HCT116 (cell line): ENCODE measurements at regions not wholly inside any gene's neighbourhood (a gene's known extent, or its start where the extent isn't known, plus 50 kb on each side); places are given as distances from the start of the nearest gene placed in this dataset.

Experiments used
- ATAC-seq: fragments of 200-7000 bp; cut with Tn5 transposase; 2 replicates; pipeline ENCODE4 v1.9.1; 2020; ENCODE audit warnings: mild to moderate bottlenecking, moderate library complexity
- BruUV-seq: library from RNA; stranded (reverse); fragments of 400-500 nt; replicated peaks from 2 replicates; lab custom pipeline; 2021; lab: Mats Ljungman, UMichigan
- CTCF ChIA-PET: fragments of 300-600 bp; sonication (Branson Sonifier 250); formaldehyde crosslinking; loops from one replicate; lab custom pipeline; 2021; ENCODE audit warnings: antibody characterized with exemption; lab: Charles Lee
- POLR2A ChIA-PET: fragments of 300-600, 350-600 bp; sonication (Branson Sonifier 250); formaldehyde crosslinking; loops from one replicate; lab custom pipeline; 2021; ENCODE audit warnings: antibody characterized with exemption; lab: Charles Lee
- RAD21 ChIA-PET, 2 experiments: fragments of 300-600 bp; sonication (Branson Sonifier 250); formaldehyde crosslinking; loops; one replicate each; lab custom pipeline; 2023; ENCODE audit warnings: low total read pairs in 2 of 2; ENCODE audit not compliant: uncharacterized antibody in 2 of 2, unreplicated experiment in 2 of 2, low non-redundant PET in 1 of 2; lab: Charles Lee
- DNase-seq: peaks from one replicate; pipeline ENCODE4 v3.0.0-alpha.2; 2010; ENCODE audit warnings: low read depth, low spot score
- H2AFZ ChIP-seq: fragments of 200-600 bp; shearing (Covaris generic), sonication (generic); 2 replicates; pipeline ENCODE4 v1.6.1; 2017; ENCODE audit warnings: low read depth, mixed run types, mixed read lengths, antibody characterized with exemption, low read length; ENCODE audit not compliant: poor library complexity, severe bottlenecking
- H3K27ac ChIP-seq: 2 replicates; pipeline ENCODE4 v1.5.1; 2012; ENCODE audit warnings: low read depth, low read length
- H3K27me3 ChIP-seq: fragments of 200-600 bp; sonication (generic); 2 replicates; pipeline ENCODE4 v1.6.1; 2016; ENCODE audit warnings: mixed run types, low read length, mixed read lengths; ENCODE audit not compliant: insufficient read depth
- H3K36me3 ChIP-seq, 2 experiments: fragments of 200-500 bp in 1 of 2; fragments of 200-600 bp in 1 of 2; sonication (Bioruptor generic) in 1 of 2; sonication (generic) in 1 of 2; 2 replicates each; pipeline versions ENCODE4 v1.5.1 to v1.6.1; 2014 to 2016; ENCODE audit warnings: low read length in 2 of 2, inconsistent platforms in 1 of 2, mixed read lengths in 1 of 2, mixed run types in 1 of 2; ENCODE audit not compliant: insufficient read depth in 2 of 2, control insufficient read depth in 1 of 2
- H3K4me1 ChIP-seq, 2 experiments: fragments of 200-600 bp in 1 of 2; sonication (generic) in 1 of 2; 2 replicates each; pipeline versions ENCODE4 v1.5.1 to v1.6.1; 2012 to 2017; ENCODE audit warnings: low read length in 2 of 2, inconsistent platforms in 1 of 2, mild to moderate bottlenecking in 1 of 2, mixed read lengths in 1 of 2, mixed run types in 1 of 2, moderate library complexity in 1 of 2; ENCODE audit not compliant: insufficient read depth in 2 of 2, control insufficient read depth in 1 of 2
- H3K4me2 ChIP-seq: fragments of 200-600 bp; sonication (generic); 2 replicates; pipeline ENCODE4 v1.6.1; 2017; ENCODE audit warnings: mixed run types, low read length, mixed read lengths
- H3K4me3 ChIP-seq, 2 experiments: fragments of 200-600 bp in 1 of 2; sonication (generic) in 1 of 2; replicated peaks in 1 of 2; 2 replicates each; pipeline ENCODE4 v1.5.1; 2011 to 2016; ENCODE audit warnings: low read length in 2 of 2, control low read depth in 1 of 2, low read depth in 1 of 2, mild to moderate bottlenecking in 1 of 2, mixed read lengths in 1 of 2, mixed run types in 1 of 2
- H3K79me2 ChIP-seq: fragments of 200-600 bp; sonication (generic); 2 replicates; pipeline ENCODE4 v1.6.1; 2017; ENCODE audit warnings: mild to moderate bottlenecking, mixed run types, low read length, moderate library complexity, mixed read lengths; ENCODE audit not compliant: insufficient read depth
- H3K9ac ChIP-seq: fragments of 200-600 bp; sonication (generic); 2 replicates; pipeline ENCODE4 v1.6.1; 2016; ENCODE audit warnings: low read length, mixed read lengths
- H3K9me2 ChIP-seq: fragments of 200-600 bp; sonication (generic), shearing (Covaris generic); 2 replicates; pipeline ENCODE4 v1.6.1; 2017; ENCODE audit warnings: mixed run types, mild to moderate bottlenecking, moderate library complexity; ENCODE audit not compliant: insufficient read depth
- H3K9me3 ChIP-seq, 2 experiments: fragments of 200-500 bp in 1 of 2; fragments of 200-600 bp in 1 of 2; sonication (Bioruptor generic) in 1 of 2; sonication (generic) in 1 of 2; 2 replicates each; pipeline ENCODE4 v1.6.1; 2014 to 2017; ENCODE audit warnings: low read length in 2 of 2, mixed read lengths in 2 of 2, inconsistent platforms in 1 of 2, low read depth in 1 of 2, mild to moderate bottlenecking in 1 of 2, mixed run types in 1 of 2, moderate library complexity in 1 of 2; ENCODE audit not compliant: control insufficient read depth in 1 of 2, insufficient read depth in 1 of 2
- H4K20me1 ChIP-seq: fragments of 200-600 bp; sonication (generic), shearing (Covaris generic); 2 replicates; pipeline ENCODE4 v1.6.1; 2017; ENCODE audit warnings: mixed run types, mild to moderate bottlenecking, moderate library complexity; ENCODE audit not compliant: insufficient read depth
- ATF3 ChIP-seq: IDR thresholded peaks from 2 replicates; pipeline ENCODE4 v1.6.1; 2012
- CEBPB ChIP-seq: IDR thresholded peaks from 2 replicates; pipeline ENCODE4 v1.6.1; 2012; ENCODE audit warnings: low read depth
- CTCF ChIP-seq, 3 experiments: fragments of 200-600 bp in 1 of 3; sonication (generic) in 1 of 3; IDR thresholded peaks in 2 of 3; conservative IDR thresholded peaks in 1 of 3; 2 replicates each; pipeline ENCODE4 v1.5.1; 2012 to 2017; ENCODE audit warnings: low read depth in 2 of 3, low read length in 2 of 3, antibody characterized with exemption in 1 of 3, borderline replicate concordance in 1 of 3, control low read depth in 1 of 3, mild to moderate bottlenecking in 1 of 3, mixed read lengths in 1 of 3, mixed run types in 1 of 3, moderate library complexity in 1 of 3; ENCODE audit not compliant: insufficient read depth in 1 of 3
- EGR1 ChIP-seq: IDR thresholded peaks from 2 replicates; pipeline ENCODE4 v1.6.1; 2012; ENCODE audit warnings: low read depth
- ELF1 ChIP-seq: IDR thresholded peaks from 2 replicates; pipeline ENCODE4 v1.6.1; 2012; ENCODE audit warnings: low read depth, borderline replicate concordance
- JUND ChIP-seq: IDR thresholded peaks from 2 replicates; pipeline ENCODE4 v1.6.1; 2012
- REST ChIP-seq: IDR thresholded peaks from 2 replicates; pipeline ENCODE4 v1.6.1; 2012; ENCODE audit warnings: low read depth
- SP1 ChIP-seq: IDR thresholded peaks from 2 replicates; pipeline ENCODE4 v1.6.1; 2012; ENCODE audit warnings: low read depth
- SRF ChIP-seq: IDR thresholded peaks from 2 replicates; pipeline ENCODE4 v1.6.1; 2012; ENCODE audit warnings: low read depth
- TCF7L2 ChIP-seq: IDR thresholded peaks from 2 replicates; pipeline ENCODE4 v1.7.0; 2011; ENCODE audit warnings: borderline replicate concordance, inconsistent platforms; ENCODE audit not compliant: insufficient read depth, insufficient read length; ENCODE audit errors: extremely low read depth
- YY1 ChIP-seq: IDR thresholded peaks from 2 replicates; pipeline ENCODE4 v1.6.1; 2011; ENCODE audit warnings: low read length, low read depth, moderate library complexity, mild to moderate bottlenecking; ENCODE audit not compliant: insufficient replicate concordance; ENCODE audit errors: extremely low read depth
- ZBTB33 ChIP-seq: IDR thresholded peaks from 2 replicates; pipeline ENCODE4 v1.6.1; 2011; ENCODE audit warnings: mild to moderate bottlenecking, low read length, moderate library complexity; ENCODE audit not compliant: insufficient replicate concordance; ENCODE audit errors: extremely low read depth
- ZFX ChIP-seq: fragments of 450-650 bp; IDR thresholded peaks from 2 replicates; pipeline ENCODE4 v1.6.1; 2017
- intact Hi-C: fragments of 100-400 bp; cut with micrococcal nuclease; formaldehyde crosslinking; loops from 2 replicates; pipeline ENCODE4 v1.10.0; 2022

GRCh38 chr5:53427965-53428364 is 52.5 kb upstream of the FST start:
- ChIA-PET RAD21 (no interaction called here), POLR2A (no interaction called here), CTCF (no interaction called here)
- H3K36me3 ChIP-seq: no peaks in the 10 kb centered on the region
- BruUV-seq: no TSS peak
- no peak overlapping the region for H3K4me2 ChIP-seq
- no peak overlapping the region for H3K27ac ChIP-seq
- DNase-seq (no peak), ATAC-seq (no peak)
- H3K4me3 ChIP-seq: no peak overlapping the region
- peaks cover 0 to 2% of the 10 kb centered on the region in 2 experiments; a peak in 1 of 4 replicates for H3K4me1 ChIP-seq
- H3K9me2 ChIP-seq: no peaks in the 10 kb centered on the region
- H3K9me3 ChIP-seq: no peaks in the 10 kb centered on the region
- intact Hi-C loops: no loop called here
- H3K27me3 ChIP-seq: no peaks in the 10 kb centered on the region
- H3K9ac ChIP-seq: no peak overlapping the region
- H2AFZ ChIP-seq: no peak overlapping the region
- no peaks in the 10 kb centered on the region for H4K20me1 ChIP-seq
- H3K79me2 ChIP-seq: no peaks in the 10 kb centered on the region
- TF ChIP-seq EGR1: no peak
- TF ChIP-seq CEBPB: peak; percentile 24; the same call in 1 of the 2 replicates

GRCh38 chr5:53429706-53430105 is 50.7 kb upstream of the FST start:
- Histone ChIP-seq H3K79me2 (no peaks in the 10 kb centered on the region), H4K20me1 (no peaks in the 10 kb centered on the region), H3K4me1 (peaks cover 0 to 2% of the 10 kb centered on the region in 2 experiments; a peak in 1 of 4 replicates), H3K27ac (no peak overlapping the region), H3K9ac (no peak overlapping the region), H3K27me3 (no peaks in the 10 kb centered on the region), H3K36me3 (no peaks in the 10 kb centered on the region), H2AFZ (peak overlapping the region; percentile 36), H3K9me3 (no peaks in the 10 kb centered on the region), H3K9me2 (no peaks in the 10 kb centered on the region), H3K4me2 (no peak overlapping the region), H3K4me3 (no peak overlapping the region)
- intact Hi-C loops: loop anchor here (1.0 to 2.0 kb wide), 2 partner anchors 167 to 259 kb away; no protein-coding TSS in a partner anchor
- RAD21 ChIA-PET: interaction anchor here in 1 of 2 experiments (0.7 kb wide), 1 partner anchor 800 kb away, joined by 4 read pairs; no protein-coding TSS in a partner anchor
- POLR2A ChIA-PET: no interaction called here
- DNase-seq (no peak), ATAC-seq (no peak)
- CTCF ChIA-PET: no interaction called here
- no TSS peak for BruUV-seq
- no peak for TF ChIP-seq YY1
- no peak for TF ChIP-seq CTCF (IDR thresholded peaks at IDR 0.05 in 2 of 3, conservative IDR thresholded peaks at IDR 0.05 in 1 of 3; ENCODE audit: borderline replicate concordance in 1 of 3, insufficient read depth in 1 of 3, low read depth in 2 of 3, low read length in 2 of 3)
- no peak for TF ChIP-seq SP1
- TF ChIP-seq ELF1: no peak
- TF ChIP-seq SRF: no peak
- no peak for TF ChIP-seq TCF7L2
- TF ChIP-seq JUND: no peak
- no peak for TF ChIP-seq ZBTB33
- no peak for TF ChIP-seq ATF3
- no peak for TF ChIP-seq REST
- no peak for TF ChIP-seq ZFX
